NOMO-1 (cell line): ENCODE measurements at regions not wholly inside any gene's neighbourhood (a gene's known extent, or its start where the extent isn't known, plus 50 kb on each side); places are given as distances from the start of the nearest gene placed in this dataset.
A peak's percentile ranks its signal among the peaks of the same experiment; 100 is the strongest.

Source experiments
- DNase-seq, 2 experiments: peaks; one replicate each; lab custom pipeline; 2025; ENCODE audit not compliant: unreplicated experiment in 2 of 2; lab: John Stamatoyannopoulos, UW

DNA sequence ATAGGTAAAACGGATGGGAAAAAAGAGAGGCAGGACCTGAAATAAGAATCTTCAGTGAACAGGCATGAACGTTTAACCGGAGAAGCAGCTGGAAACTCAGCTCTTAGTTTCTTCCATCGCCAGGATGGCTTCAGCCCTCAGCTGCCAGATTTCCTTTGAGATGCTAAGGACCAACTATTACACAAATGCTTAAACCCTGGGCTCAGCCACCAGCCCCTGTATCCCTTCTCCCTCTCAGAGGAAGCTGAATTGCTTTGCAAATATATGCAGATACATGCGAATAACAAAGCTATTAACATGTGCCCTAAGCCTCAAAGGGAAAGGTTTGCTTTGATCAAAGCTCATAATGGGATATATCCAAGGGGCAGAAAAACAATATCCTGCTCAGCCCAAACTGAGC lies 515.1 kb downstream of the OMA1 start:
- no peak for DNase-seq

DNA sequence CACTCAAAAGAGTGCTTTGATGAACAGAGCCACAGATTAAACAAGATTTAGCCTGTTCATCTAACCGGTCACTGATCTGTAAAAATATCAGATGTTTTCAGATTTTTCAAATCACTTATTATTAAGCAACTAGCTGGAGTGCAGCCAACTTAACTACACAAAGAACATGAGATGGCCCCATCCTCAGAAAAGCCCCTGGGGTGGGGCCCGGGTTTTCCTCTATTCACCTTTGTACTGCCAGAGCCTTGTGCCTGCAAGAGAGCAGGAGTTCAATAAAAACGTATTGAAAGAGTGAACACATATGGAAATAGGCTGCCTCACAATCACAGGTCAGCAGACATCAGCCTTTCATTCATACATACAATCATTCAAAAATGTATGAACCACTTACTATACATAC lies 516.1 kb downstream of the OMA1 start:
- DNase-seq = no peak

DNA sequence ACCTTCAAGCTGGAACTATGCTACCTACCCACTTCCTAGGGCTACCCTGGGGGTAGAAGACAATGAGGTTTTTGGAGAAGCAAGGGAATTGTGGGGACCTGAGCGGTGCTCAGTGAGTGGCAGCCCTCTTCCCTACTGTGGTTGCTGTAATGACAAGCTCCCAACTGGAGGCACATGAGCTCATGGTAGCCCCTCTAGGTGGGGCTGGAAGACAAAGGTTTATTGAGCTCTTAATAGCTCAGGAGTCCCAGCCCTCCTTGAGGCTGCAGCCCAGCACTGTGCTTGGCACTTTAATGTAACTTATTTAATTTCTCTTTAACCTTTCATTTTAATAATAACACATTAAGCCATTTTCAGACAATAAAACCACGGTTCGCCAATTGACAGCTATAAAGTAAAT lies 528.9 kb downstream of the OMA1 start:
- no peak for DNase-seq

DNA sequence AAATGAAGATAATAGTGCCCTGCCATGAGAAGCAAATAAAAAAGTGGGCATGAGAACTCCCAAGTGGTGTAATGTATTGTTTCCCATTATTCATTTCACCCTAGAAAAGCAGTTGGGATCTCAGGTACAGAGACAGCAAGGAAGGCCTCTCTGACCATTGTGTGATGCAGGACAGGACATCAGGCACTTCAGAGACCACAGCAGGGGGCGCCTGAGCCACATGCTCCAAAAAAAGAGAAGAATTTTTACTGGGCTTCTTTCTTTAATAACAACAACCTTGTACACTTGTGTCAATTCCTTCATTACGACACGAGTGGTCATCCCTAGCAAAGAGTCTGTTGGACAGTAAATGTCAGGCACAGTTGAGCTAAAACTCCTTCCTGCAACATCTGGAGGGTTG lies 533.3 kb downstream of the OMA1 start:
- no peak for DNase-seq

DNA sequence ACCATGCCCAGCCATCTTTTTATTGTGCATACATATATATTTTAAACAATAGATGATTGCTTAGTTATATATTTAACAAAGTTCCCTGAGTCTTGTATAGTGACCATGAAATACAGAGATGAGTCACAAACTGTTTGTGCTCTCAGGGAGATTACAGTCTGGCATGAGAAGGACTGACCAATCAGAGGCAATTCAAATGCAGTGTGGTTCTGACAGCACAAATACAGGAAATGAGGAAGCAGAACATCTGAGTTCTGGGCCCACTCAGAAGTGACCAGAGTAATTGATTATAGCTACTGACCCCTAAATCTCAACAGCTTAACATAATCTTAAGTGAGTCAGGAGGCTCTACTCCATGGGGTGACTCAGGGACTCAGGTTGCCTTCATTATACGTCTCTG lies 534.5 kb downstream of the OMA1 start:
- no peak for DNase-seq

DNA sequence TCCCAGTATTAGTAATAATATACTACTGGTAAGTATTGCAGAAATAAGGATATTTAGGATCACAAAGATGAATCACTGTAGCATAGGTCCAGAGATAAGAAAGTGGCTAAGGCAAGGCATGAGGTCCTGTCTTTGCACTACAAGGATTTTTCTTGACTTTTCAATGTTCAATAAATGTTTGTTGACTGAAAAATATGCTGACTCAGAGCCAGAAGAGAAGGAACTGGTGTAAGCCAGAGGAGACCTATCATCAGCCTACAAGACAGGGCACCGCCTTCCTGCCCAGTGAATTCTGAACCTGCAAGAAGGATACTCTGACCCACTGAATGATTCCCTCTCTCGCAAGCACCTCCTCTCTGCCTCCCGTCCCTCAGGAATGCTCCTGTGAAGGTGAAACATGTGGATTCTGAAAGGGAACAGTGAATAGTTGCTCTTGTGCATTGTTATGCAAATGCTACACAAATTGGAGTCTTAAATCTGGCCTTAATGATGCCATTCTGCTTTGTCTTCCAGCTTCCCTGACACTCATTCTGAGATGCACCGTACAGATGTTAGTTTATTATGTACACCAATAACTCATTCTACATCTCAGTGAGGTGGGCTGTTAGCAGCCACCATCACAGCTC lies 540.0 kb downstream of the OMA1 start:
- no peak for DNase-seq

DNA sequence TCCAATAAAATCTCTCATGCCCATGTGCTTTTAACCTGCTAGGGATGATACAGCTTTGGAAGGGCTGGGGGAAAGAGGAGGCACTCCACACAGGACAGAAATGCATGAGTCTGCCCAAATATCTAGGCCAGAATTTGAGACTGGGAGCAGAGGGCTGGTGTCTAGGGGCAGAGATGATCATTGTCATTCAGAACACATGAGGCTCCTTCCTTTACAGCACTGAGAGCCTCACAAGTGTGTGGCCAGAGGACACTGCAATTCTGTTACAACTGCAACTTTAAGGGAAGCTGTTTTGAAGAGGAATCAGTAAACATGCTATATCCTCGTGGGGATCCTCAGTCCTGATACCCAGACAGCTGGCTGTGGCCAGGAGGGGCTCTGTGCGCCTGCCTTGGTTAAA lies 541.3 kb downstream of the OMA1 start:
- DNase-seq = no peak

DNA sequence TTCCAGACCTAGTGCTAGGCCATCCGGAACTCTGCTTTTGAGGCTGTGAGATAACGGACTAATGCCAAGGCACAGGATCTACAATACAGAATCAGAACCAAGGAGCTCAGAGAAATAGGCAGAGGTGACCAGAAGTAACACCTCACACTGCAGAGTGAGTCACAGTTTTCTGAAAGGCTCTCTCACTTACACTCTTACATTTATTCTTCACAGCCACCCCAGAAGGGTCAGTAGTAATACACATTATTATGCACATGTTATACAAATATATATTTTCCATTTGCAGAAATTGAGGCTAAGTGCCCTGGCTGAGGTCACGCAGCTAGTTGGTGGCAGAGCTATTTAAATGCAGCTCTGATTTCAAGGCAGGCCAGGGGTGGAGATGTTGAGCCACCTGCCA lies 542.5 kb downstream of the OMA1 start:
- DNase-seq = no peak

DNA sequence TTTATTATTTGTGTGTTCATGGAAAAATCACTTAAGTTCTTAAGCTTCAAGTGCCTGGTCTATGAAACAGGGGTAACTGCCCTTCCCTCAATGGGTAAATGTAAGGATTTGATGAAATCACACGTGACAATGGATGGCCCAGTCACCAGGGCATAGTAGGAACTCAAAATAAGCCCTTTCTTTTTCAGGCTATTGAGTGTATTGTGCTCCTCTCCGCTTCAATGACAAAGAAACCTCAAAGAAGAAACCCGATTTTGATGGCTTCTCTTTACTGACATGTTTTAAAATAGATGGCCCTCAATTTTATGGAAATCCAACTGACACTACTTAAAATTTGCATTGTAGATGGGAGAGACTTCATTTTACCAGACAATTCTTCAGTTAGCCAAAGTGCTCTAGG lies 543.5 kb downstream of the OMA1 start:
- DNase-seq = no peak

DNA sequence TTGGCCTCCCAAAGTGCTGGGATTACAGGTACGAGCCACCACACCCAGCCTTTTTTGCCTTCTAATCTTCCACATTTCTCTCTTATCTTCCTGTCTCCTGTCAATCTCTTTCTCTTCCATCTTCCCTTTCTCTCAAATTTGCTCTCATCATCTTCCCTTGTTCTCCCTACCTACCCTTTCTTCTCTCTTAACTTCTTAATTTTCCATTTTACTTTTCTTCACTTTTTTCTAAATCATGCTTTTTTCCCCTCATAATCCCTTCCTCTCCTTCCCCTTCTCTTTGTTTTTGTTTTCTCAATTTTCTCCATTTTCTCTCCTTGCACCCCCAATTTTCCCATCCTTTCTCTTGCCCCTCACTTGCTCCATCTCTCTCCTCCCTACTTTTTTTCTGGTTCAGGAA lies 545.7 kb downstream of the OMA1 start:
- DNase-seq = no peak

DNA sequence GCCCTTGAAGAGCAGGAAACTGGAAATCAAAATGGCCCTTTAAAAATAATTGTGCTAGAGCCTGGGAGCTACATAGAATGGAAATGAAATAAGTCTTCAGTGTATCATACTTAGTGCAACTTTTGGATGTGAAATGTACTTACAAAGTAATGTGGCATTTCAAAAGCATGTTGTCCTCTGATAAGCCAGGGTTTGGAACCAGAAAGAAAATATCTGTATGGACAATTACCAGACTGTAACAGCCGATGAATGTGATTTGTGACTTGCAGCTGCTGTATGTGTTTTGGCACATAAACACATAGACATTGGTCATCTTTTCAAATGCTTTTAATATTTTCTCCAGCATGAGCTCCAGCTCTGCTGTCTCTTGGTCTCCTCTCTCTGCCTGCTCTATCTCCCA lies 546.4 kb downstream of the OMA1 start:
- DNase-seq = no peak

DNA sequence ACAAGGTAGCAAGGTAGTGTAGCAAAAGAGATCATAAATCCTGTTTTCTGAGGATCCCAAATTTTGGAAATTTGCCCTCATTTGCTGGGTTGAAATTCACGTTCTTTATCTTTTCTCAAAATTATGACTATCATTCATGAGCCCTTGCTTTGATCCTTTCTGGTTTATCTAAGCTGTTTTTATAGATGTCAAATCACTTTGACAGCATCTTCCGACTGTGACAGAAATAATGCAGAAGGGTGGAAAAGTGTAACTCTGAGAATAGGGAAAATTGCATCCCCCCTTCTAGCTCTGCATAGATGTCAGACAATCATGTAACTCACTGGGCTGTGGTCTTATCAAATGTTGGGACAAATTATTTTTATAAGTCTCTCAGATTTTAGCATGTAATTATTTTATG lies 550.1 kb downstream of the OMA1 start:
- DNase-seq = no peak

DNA sequence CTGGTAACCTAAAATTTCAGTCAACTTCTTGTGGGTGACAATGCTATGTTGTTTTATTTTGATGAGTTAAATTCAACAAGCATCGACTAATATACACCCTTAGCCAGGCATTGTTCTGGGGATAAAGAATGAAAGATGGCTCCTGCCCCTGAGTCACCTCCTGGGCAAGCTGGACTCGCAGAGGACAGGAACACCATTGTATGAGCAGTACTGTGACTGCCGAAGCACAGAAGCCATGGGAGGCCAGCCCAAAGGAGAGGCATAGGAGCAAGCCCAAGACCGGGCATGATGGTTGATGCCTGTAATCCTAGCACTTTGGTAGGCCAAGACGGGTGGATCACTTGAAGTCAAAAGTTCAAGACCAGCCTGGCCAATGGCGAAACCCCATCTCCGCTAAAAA lies 555.2 kb downstream of the OMA1 start:
- DNase-seq = no peak

DNA sequence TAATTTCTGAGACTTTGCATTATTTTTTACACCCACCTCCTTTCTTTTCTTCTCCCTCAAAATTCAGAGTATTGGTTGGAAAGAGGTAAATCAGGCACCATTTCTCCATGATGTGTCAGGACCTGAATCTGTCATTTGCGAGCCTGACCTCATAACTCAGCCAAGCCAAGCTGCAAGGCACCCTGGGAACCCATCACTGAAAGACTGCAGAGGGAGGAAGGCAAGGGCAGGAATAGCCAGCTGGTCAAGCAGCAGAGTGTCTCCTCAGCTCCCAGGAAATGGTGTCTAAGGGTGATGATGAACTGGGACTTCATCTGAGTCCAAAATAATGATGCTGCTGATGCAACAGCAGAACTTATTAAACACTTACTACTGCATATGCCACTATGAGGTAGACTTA lies 556.6 kb downstream of the OMA1 start:
- DNase-seq = no peak

DNA sequence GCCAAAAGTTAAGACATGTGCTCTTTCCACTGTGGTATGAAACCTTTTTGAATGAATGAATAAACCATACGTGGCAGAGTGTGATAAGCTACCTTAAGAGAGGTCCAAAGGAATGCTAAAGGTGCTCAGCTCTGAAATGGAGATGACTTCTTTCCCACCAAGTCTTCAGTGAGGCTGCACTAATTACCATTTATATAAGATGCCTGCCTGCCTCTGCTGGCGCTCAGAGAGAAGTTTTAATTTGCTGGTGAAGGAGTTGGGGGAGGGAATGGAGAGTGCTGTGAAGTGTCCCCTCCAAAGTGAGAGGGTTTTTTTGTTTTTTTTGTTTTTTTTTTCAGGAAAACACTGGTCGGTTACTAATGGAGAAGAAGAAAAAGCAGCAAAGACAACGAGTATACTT lies 559.0 kb downstream of the OMA1 start:
- no peak for DNase-seq

DNA sequence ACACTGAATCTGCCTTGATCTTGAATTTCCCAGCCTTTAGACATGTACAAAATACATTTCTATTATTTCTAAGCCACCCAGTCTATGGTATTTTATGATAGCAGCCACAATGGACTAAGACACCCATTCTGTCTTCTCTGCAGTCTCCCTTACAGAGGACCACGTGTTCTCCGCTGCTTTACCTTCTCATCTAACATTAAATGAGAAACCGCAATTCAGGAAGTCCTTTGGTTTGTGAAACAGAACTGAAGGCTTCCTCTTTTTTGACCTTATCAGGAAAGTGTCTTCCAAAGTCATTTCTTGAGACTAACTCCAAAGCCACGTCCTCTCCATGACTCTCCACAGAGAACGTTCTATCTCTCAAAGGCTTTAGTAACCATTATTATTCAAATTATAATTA lies 560.1 kb downstream of the OMA1 start:
- peak; percentile 66 to 87 for DNase-seq

DNA sequence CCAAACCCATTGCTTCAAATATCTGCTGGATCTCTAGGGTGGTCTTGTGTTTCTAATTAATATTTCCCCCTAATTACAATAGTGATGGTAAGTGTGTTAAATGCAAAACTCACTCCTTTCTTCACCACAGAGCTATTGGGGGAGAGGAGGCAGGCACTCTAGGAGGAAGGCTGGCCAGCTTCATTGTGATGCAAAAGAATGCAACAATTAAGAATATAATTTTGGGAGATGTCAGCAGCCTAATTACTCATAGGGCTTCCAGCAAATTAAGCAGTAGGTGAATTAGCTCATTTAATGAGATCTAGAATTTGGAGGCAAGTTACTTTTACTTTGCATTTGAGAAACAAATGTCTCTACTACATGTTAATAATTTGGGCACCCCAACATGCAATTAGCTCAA lies 560.4 kb upstream of the DAB1 start:
- DNase-seq = no peak

DNA sequence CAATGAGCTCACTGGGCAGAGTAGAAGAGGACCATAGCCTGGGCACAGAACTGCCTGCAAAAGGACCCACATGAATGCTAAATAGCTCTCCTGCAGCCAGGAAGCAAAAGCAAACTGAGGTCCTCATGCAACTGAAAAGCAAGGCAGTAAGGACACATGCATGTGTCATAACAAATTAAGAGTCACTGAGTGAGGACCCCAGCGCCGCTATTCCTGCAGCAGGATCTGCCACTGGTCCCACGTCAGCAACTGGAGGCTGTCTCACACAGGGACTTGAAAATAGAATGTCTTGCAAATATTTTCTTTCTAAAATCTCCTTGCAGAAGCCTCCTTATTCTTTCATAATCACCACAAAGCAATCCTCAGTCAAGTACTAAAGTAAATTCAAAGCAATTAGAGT lies 559.6 kb upstream of the DAB1 start:
- DNase-seq = no peak

DNA sequence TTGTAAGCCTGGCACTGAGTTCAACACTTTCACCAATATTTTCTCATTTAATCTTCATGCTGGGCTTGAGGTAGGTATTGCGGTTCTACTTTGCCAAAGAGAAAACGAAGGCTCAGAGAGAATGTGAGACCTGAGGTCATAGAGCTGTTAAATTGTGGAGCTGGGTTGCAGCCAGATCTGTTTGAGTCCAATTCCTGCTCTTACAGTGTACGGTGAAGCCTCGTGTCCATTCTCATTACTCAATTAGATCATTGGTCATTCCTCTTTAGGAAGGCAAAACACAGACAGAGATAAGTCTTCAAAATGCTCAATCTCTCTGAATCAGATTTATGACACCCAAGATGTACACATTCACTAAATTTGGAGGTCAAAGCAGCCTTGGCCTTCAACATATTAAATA lies 559.0 kb upstream of the DAB1 start:
- DNase-seq = no peak

DNA sequence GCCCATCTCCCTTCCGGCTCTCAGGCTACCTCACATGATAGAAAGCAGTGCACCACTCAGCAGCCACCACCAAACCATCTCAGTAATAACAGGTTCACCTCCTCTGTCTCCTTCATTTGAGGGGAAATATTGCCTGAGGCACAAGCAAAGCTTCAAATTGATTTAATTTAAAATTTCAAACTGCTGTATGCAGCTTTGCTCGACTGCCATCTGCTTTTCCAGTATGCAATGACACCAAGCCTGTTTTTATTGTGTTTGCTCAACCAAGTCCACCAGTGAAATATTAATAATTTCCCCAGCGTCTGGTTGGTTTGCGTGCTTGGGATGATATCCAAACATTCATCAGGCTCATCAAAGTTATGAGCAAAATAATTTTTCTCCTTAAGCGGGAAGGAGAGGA lies 552.4 kb upstream of the DAB1 start:
- DNase-seq = no peak

DNA sequence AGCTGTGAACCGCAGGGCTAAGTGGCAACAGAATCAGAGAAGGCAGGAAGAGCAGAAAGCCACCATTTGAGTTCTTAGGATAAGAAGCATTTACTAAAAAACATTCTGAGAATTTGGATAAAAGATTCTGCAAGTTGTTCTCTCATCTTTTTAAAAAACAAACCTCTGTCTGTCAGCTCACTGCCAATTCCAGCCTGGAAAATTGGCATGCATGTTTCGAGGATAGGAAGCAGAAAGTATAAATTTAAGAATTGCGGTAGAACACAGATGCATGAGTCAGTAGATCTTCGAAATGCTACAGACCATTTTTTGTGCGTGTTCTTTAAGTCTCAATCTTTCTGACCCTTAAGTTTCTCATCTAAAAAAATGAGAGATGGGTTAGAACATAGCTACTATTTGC lies 544.5 kb upstream of the DAB1 start:
- DNase-seq = no peak

DNA sequence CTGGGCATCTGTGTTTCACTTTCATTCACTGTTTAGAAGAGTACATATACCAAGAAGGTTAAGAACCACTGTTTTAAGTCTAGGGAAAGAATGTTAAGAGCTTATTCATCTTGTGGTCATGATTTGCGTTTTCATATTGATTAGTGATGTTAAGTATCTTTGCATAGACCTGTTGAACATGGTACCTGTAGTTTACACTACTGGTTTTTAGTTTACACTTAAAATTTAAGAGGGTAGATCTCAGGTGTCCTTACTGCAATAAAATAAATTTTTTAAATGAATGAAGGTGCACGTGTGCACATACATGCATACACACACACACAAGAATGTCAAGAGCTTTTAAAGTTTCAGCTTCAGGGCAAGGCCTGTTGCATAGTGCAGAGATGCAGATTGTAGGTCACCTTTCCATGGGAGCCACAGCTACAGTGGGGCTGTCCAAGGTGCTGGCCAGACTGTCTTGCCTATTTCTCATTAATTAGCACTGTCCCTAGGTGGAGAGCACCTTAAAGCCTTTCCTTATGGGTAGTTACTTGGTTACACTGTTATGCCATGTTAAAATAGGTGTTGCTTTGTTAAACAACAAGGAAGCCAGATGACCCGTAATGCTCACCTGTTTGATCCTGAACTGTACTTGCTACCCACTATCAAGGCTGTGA lies 543.0 kb upstream of the DAB1 start:
- DNase-seq = no peak

DNA sequence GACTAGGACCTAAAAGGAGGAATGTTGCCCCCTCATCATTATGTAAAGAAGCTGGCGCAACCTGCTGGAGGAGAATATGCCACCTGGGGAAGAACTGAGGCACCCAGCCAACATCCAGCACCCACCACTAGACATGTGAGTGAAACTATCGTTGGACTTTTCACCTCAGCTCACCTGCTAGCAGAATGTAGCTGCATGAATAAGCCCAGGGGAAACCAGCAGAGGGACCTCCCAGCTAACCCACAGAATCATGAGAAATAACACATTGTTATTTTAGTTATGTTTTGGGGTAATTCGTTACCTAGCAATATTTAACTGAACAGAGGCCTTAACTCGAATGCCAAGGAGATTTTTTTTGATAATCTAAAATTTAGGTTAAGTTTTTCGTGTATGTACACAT lies 542.5 kb upstream of the DAB1 start:
- no peak for DNase-seq
